IgD-negative memory B cell (primary cell): ENCODE measurements at regions not wholly inside any gene's neighbourhood (a gene's known extent, or its start where the extent isn't known, plus 50 kb on each side); places are given as distances from the start of the nearest gene placed in this dataset.
A peak's percentile ranks its signal among the peaks of the same experiment; 100 is the strongest.
"Not testable (repeated sequence)": the region's sequence is repeated elsewhere in the genome, so short reads cannot be mapped to it uniquely, and the experiment has no call there.

Experiments used
- H3K27ac Mint-ChIP-seq, 3 donors: one replicate each; pipeline ENCODE4 v1.8.0; 2020 to 2022; ENCODE audit warnings: mild to moderate bottlenecking in 3 of 3, mixed read lengths in 3 of 3, moderate library complexity in 1 of 3
- H3K27me3 Mint-ChIP-seq: one replicate; pipeline ENCODE4 v1.8.0; 2021; ENCODE audit warnings: mixed read lengths
- H3K36me3 Mint-ChIP-seq: one replicate; pipeline ENCODE4 v1.8.0; 2020; ENCODE audit warnings: mild to moderate bottlenecking, mixed read lengths
- H3K4me1 Mint-ChIP-seq, 3 donors: one replicate each; pipeline ENCODE4 v1.8.0; 2020 to 2022; ENCODE audit warnings: mixed read lengths in 3 of 3, mild to moderate bottlenecking in 1 of 3
- H3K4me3 Mint-ChIP-seq, 4 donors: one replicate each; pipeline ENCODE4 v1.8.0; 2020 to 2022; ENCODE audit warnings: mild to moderate bottlenecking in 4 of 4, mixed read lengths in 4 of 4, moderate library complexity in 3 of 4
- H3K9me3 Mint-ChIP-seq, 3 donors: one replicate each; pipeline ENCODE4 v1.8.0; 2020 to 2021; ENCODE audit warnings: mixed read lengths in 3 of 3, mild to moderate bottlenecking in 1 of 3

- Mint-ChIP-seq H3K27me3 (no peaks in the 10 kb centered on the region), H3K9me3 (no peaks in the 10 kb centered on the region), H3K4me1 (peaks cover 18 to 20% (median 19%) of the 10 kb centered on the region in 3 donors), H3K27ac (no peak overlapping the region), H3K4me3 (no peak overlapping the region), H3K36me3 (no peaks in the 10 kb centered on the region)
Measured at GRCh38 chr13:27354379-27354778, 70.0 kb upstream of the GTF3A start.

GRCh38 chr13:27355894-27356293 lies 68.5 kb upstream of the GTF3A start:
- Mint-ChIP-seq H3K36me3 (no peaks in the 10 kb centered on the region), H3K27ac (no peak overlapping the region), H3K4me1 (peaks cover 18 to 20% (median 19%) of the 10 kb centered on the region in 3 donors)

DNA sequence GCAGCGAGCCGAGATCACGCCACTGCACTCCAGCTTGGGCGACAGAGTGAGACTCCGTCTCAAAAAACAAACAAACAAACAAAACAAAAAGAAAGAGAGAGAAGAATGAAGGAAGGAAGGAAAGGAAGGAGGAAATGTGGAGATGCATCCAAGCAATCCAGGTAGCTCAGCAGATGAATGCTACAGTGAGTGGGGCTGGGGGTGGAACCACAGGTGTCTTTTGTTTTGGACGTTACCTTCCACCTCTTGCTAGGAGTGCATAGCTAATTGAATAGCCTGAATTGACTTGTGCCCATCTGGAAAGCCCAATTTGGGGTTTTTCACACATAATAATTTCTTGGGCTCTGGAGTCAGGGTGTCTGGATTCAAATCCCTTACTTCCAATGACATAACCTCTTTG lies 66.0 kb upstream of the GTF3A start:
- Mint-ChIP-seq H3K36me3 (no peaks in the 10 kb centered on the region), H3K4me3 (no peak overlapping the region), H3K27me3 (peaks cover 3% of the 10 kb centered on the region), H3K4me1 (peaks cover 9 to 13% (median 11%) of the 10 kb centered on the region in 3 donors), H3K27ac (no peak overlapping the region), H3K9me3 (no peaks in the 10 kb centered on the region)

More at GRCh38 chr13:27355894-27356293, 68.5 kb upstream of the GTF3A start:
- Mint-ChIP-seq H3K9me3 (no peaks in the 10 kb centered on the region), H3K27me3 (peaks cover 1% of the 10 kb centered on the region), H3K4me3 (no peak overlapping the region)

DNA sequence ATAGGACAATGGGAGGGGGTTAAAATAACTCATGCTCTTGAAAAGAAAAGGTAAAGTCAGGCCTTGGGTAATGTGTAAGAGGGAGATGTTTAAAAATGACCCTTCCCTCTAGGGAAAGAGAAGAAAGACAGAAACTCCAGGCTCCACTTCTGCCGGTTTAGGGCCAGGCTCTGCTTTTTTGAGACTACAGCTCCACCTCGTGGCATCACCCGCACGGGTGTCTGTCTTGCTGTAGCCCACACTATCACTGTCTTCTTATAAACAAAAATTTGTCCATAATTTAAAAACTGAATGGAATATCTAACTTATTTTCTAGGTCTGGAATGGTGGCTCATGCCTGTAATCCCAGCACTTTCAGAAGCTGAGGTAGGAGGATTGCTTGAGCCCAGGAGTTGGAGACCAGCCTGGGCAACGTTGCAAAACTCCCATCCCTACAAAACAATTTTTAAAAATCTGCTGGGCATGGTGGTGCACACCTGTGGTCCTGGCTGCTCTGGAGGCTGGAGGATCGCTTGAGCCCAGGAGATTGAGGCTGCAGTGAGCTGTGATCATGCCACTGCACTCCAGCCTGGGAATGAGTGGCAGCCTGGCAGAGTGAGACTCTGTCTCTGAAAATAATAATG lies 65.1 kb upstream of the GTF3A start:
- no peak overlapping the region for H3K4me3 Mint-ChIP-seq
- no peaks in the 10 kb centered on the region for H3K9me3 Mint-ChIP-seq
- H3K27me3 Mint-ChIP-seq: peaks cover 3% of the 10 kb centered on the region
- H3K27ac Mint-ChIP-seq: no peak overlapping the region
- H3K36me3 Mint-ChIP-seq: no peaks in the 10 kb centered on the region
- peaks cover 1 to 11% (median 7%) of the 10 kb centered on the region in 3 donors for H3K4me1 Mint-ChIP-seq

DNA sequence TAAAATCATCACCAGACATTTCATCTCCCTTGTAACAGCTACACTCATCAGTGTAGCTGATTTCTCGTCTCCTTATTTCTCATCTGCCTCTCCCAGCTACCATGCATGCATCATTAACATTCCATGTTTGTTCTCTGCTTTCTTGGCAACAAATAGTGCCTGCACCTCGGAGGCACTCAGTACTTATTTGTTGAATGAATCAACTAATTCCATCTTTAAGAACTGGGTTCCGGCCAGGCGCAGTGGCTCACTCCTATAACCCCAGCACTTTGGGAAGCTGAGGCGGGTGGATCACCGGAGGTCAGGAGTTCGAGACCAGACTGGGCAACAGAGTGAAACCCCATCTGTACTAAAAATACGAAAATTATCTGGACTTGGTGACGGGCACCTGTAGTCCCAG lies 63.9 kb upstream of the GTF3A start:
- Mint-ChIP-seq H3K27me3 (peaks cover 3% of the 10 kb centered on the region), H3K27ac (no peak overlapping the region), H3K4me3 (no peak overlapping the region), H3K9me3 (no peaks in the 10 kb centered on the region), H3K4me1 (peaks cover 1 to 8% (median 7%) of the 10 kb centered on the region in 3 donors), H3K36me3 (no peaks in the 10 kb centered on the region)

DNA sequence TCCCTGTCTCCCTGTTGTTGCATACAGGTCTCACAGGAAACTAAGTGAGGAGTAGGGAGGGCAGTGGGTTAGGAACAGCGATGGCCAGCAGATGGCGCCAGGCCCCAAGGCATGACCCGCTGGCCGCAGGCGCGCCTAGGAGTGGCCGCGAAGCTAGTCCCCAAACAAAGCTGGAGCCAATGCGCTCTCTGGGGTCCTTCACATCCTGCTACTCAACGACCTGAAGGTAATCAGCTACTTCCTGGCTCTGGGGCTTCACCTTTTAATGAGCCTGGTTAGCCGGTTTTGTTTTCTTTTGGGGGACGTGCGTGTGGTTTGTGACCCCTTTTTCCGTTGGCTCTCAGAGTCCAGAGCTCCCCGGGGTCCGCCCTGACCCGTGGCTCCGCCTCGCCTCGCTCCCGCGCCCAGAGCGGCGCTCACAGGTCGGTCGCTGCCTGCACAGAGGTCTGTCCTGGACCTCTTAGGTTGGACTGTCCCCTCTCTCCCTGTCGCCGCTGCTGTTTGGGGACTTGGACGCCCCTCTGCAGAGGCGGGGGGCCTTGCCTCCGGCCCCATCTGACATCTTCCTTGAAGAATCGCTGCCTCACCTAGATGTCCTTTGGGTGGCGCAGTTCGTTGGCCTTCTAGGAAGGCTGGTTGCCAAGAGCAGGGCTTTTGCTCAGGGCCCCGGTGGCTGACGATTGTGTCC lies 62.2 kb upstream of the GTF3A start:
- H3K4me3 Mint-ChIP-seq: peak overlapping the region in 2 of 4 donors; percentile 28 to 54
- H3K27ac Mint-ChIP-seq: no peak overlapping the region
- H3K36me3 Mint-ChIP-seq: no peaks in the 10 kb centered on the region
- H3K27me3 Mint-ChIP-seq: peaks cover 11% of the 10 kb centered on the region
- peaks cover 1 to 8% (median 6%) of the 10 kb centered on the region in 3 donors for H3K4me1 Mint-ChIP-seq
- H3K9me3 Mint-ChIP-seq: no peaks in the 10 kb centered on the region

- Mint-ChIP-seq H3K27me3 (peaks cover 16% of the 10 kb centered on the region), H3K4me3 (peak overlapping the region in 1 of 4 donors; percentile 52)
- not testable (repeated sequence) for H3K27ac Mint-ChIP-seq, H3K36me3 Mint-ChIP-seq, H3K4me1 Mint-ChIP-seq, H3K9me3 Mint-ChIP-seq
Measured at GRCh38 chr13:27363637-27364036, 60.8 kb upstream of the GTF3A start.

DNA sequence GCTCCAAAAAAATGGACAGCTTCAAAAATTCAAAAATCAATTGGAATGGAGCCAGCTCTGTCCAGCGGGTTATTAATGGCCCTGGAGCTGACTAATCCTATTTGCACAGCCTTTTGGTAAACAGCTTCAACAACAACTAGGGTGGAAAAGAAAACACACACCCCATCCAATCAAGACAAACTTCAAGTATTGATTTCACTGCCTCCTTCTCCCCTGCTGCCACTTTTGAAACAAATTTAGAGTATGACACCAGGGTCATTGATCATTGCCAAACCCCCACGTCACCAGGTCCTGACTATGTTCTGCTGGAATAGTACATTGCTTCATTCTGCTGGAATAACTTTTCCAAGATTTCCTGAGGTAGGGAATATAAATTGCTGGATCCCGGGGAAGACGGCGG lies 56.8 kb upstream of the GTF3A start:
- Mint-ChIP-seq H3K9me3 (peaks cover 0 to 6% (median 0%) of the 10 kb centered on the region in 3 donors), H3K4me3 (no peak overlapping the region), H3K4me1 (peaks cover 0 to 3% (median 0%) of the 10 kb centered on the region in 3 donors), H3K27ac (no peak overlapping the region), H3K36me3 (peaks cover 2% of the 10 kb centered on the region), H3K27me3 (peaks cover 17% of the 10 kb centered on the region)

- Mint-ChIP-seq H3K36me3 (peaks cover 2% of the 10 kb centered on the region), H3K4me3 (no peak overlapping the region), H3K27ac (no peak overlapping the region), H3K4me1 (peaks cover 0 to 3% (median 1%) of the 10 kb centered on the region in 3 donors), H3K9me3 (peaks cover 0 to 6% (median 0%) of the 10 kb centered on the region in 3 donors), H3K27me3 (peaks cover 28% of the 10 kb centered on the region)
Measured at GRCh38 chr13:27370305-27370872, 54.0 kb upstream of the GTF3A start.

DNA sequence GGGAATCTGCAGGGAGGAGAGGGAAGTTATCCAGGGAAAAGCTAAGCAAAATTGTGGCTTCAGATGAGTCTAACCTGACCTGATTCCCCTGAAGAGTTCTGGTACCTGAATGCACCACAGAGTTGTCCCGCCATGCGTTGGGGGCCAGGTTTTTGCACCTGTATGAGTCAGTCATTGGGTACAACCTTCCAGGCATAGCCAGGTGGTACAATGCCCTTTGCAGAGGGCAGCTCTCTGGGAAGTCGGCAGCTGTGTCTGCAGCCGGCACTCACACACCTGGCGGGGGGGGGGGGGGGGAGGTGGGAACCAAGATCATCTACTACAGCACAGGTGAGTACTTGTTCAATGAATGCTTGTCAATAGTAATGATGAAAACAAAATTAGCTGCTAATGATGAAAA lies 52.5 kb upstream of the GTF3A start:
- no peak overlapping the region for H3K4me3 Mint-ChIP-seq
- H3K9me3 Mint-ChIP-seq: peaks cover 0 to 6% (median 0%) of the 10 kb centered on the region in 3 donors
- peaks cover 2% of the 10 kb centered on the region for H3K36me3 Mint-ChIP-seq
- peaks cover 0 to 9% (median 1%) of the 10 kb centered on the region in 3 donors for H3K4me1 Mint-ChIP-seq
- H3K27ac Mint-ChIP-seq: no peak overlapping the region
- H3K27me3 Mint-ChIP-seq: peaks cover 21% of the 10 kb centered on the region

GRCh38 chr13:27372896-27373295 lies 51.5 kb upstream of the GTF3A start:
- H3K4me1 Mint-ChIP-seq: peaks cover 0 to 9% (median 1%) of the 10 kb centered on the region in 3 donors
- peaks cover 0 to 6% (median 0%) of the 10 kb centered on the region in 3 donors for H3K9me3 Mint-ChIP-seq
- H3K27me3 Mint-ChIP-seq: peaks cover 15% of the 10 kb centered on the region
- no peak overlapping the region for H3K27ac Mint-ChIP-seq
- H3K4me3 Mint-ChIP-seq: no peak overlapping the region
- peaks cover 2% of the 10 kb centered on the region for H3K36me3 Mint-ChIP-seq

DNA sequence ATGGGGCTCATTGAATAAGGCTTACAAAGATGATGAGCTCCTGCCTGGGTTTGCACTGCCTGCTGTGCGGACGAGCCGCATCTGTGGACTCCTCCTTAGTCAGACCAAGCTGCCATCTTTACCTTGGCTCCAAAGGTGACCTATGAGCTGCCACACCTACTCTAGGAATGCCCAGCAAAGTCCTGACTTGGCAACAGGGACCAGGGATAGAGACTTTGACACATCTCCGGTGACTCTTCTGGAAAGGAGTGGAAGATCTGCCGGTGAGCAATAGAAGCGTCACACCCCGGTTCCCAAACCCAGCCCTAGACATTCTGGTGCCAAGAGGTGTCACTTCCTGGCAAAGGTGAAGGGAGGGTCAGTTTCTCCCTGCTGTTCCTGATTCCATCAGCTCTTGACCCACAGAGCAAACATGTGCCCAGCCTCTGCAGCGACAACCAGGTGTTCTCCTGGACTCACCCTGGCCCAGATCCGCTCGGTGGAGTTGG lies 50.2 kb upstream of the GTF3A start:
- H3K36me3 Mint-ChIP-seq: peaks cover 2% of the 10 kb centered on the region
- peaks cover 0 to 6% (median 0%) of the 10 kb centered on the region in 3 donors for H3K9me3 Mint-ChIP-seq
- peaks cover 15% of the 10 kb centered on the region for H3K27me3 Mint-ChIP-seq
- H3K4me1 Mint-ChIP-seq: peaks cover 0 to 9% (median 1%) of the 10 kb centered on the region in 3 donors
- H3K27ac Mint-ChIP-seq: peak overlapping the region in 1 of 3 donors; percentile 0
- H3K4me3 Mint-ChIP-seq: no peak overlapping the region
